ENCODE measurements at regions not wholly inside any gene's neighbourhood (a gene's known extent, or its start where the extent isn't known, plus 50 kb on each side); places are given as distances from the start of the nearest gene placed in this dataset.

- TF ChIP-seq CTCF (IDR thresholded peaks at IDR 0.05) (no peak), POLR2A (IDR thresholded peaks at IDR 0.05) (no peak)
Measured at GRCh38 chr3:168262887-168263286, 167.2 kb upstream of the GOLIM4 start.
